WTC11 (cell line): ENCODE measurements at regions not wholly inside any gene's neighbourhood (a gene's known extent, or its start where the extent isn't known, plus 50 kb on each side); places are given as distances from the start of the nearest gene placed in this dataset.
A peak's percentile ranks its signal among the peaks of the same experiment; 100 is the strongest.

ENCODE experiments used
- ATAC-seq: fragments of 200-7000 bp; cut with Tn5 transposase; 2 replicates; pipeline ENCODE4 v1.10.0; 2021; ENCODE audit warnings: mild to moderate bottlenecking, moderate library complexity
- CTCF ChIA-PET: fragments of 300-600 bp; sonication (Branson Sonifier 250); formaldehyde crosslinking; loops from one replicate; lab custom pipeline; 2021; ENCODE audit warnings: antibody characterized with exemption; lab: Charles Lee
- POLR2A ChIA-PET: fragments of 350-600 bp; sonication (Branson Sonifier 250); formaldehyde crosslinking; loops from one replicate; lab custom pipeline; 2021; ENCODE audit warnings: antibody characterized with exemption; lab: Charles Lee
- DNase-seq: peaks from one replicate; pipeline ENCODE4 v3.0.0; 2021; ENCODE audit warnings: low spot score
- H3K27ac Mint-ChIP-seq: 2 replicates; pipeline ENCODE4 v1.8.0; 2021; ENCODE audit warnings: mixed read lengths
- H3K27me3 Mint-ChIP-seq: 2 replicates; pipeline ENCODE4 v1.8.0; 2021; ENCODE audit warnings: low read depth, mild to moderate bottlenecking, moderate library complexity, mixed read lengths
- H3K36me3 Mint-ChIP-seq: 2 replicates; pipeline ENCODE4 v1.8.0; 2021; ENCODE audit warnings: mixed read lengths
- H3K4me1 Mint-ChIP-seq: 2 replicates; pipeline ENCODE4 v1.8.0; 2022; ENCODE audit warnings: mixed read lengths
- H3K4me3 Mint-ChIP-seq: 2 replicates; pipeline ENCODE4 v1.8.0; 2021; ENCODE audit warnings: mild to moderate bottlenecking, moderate library complexity, mixed read lengths
- H3K9me3 Mint-ChIP-seq: 2 replicates; pipeline ENCODE4 v1.8.0; 2021; ENCODE audit warnings: mixed read lengths
- ATF3 ChIP-seq: sonication (generic); formaldehyde crosslinking; conservative IDR thresholded peaks from 2 replicates; pipeline ENCODE4 v1.8.1; 2022; ENCODE audit warnings: mild to moderate bottlenecking, missing genetic modification reagents
- FOXJ3 ChIP-seq: sonication (generic); formaldehyde crosslinking; IDR thresholded peaks from 2 replicates; pipeline ENCODE4 v1.9.0; 2021; ENCODE audit warnings: missing genetic modification reagents, mild to moderate bottlenecking, borderline replicate concordance
- GTF2I ChIP-seq: fragments of 250-450 bp; sonication (Bioruptor Pico); conservative IDR thresholded peaks from 2 replicates; pipeline ENCODE4 v1.4.0; 2021; ENCODE audit warnings: mild to moderate bottlenecking
- IRF2 ChIP-seq: sonication (generic); formaldehyde crosslinking; IDR thresholded peaks from 2 replicates; pipeline ENCODE4 v1.8.0; 2022; ENCODE audit warnings: low read depth, missing genetic modification reagents, borderline replicate concordance
- KAT7 ChIP-seq: sonication (generic); formaldehyde crosslinking; IDR thresholded peaks from 2 replicates; pipeline ENCODE4 v1.8.1; 2023; ENCODE audit warnings: missing genetic modification reagents, mild to moderate bottlenecking, borderline replicate concordance
- NFYB ChIP-seq: sonication (generic); formaldehyde crosslinking; conservative IDR thresholded peaks from 2 replicates; pipeline ENCODE4 v1.8.0; 2022; ENCODE audit warnings: low read depth, missing genetic modification reagents
- SP1 ChIP-seq: sonication (generic); formaldehyde crosslinking; conservative IDR thresholded peaks from 2 replicates; pipeline ENCODE4 v1.8.1; 2022; ENCODE audit warnings: missing genetic modification reagents
- TCF7 ChIP-seq: sonication (generic); formaldehyde crosslinking; IDR thresholded peaks from 2 replicates; pipeline ENCODE4 v1.8.0; 2022; ENCODE audit warnings: mild to moderate bottlenecking, low read depth, missing genetic modification reagents, moderate library complexity
- TP53 ChIP-seq: sonication (generic); formaldehyde crosslinking; IDR thresholded peaks from 2 replicates; pipeline ENCODE4 v1.8.1; 2023; ENCODE audit warnings: mild to moderate bottlenecking, missing genetic modification reagents
- USF1 ChIP-seq: sonication (generic); formaldehyde crosslinking; IDR thresholded peaks from 2 replicates; pipeline ENCODE4 v1.8.0; 2022; ENCODE audit warnings: mild to moderate bottlenecking, missing genetic modification reagents
- ZNF121 ChIP-seq: sonication (generic); formaldehyde crosslinking; IDR thresholded peaks from 2 replicates; pipeline ENCODE4 v1.8.0; 2023; ENCODE audit warnings: missing genetic modification reagents
- ZNF138 ChIP-seq: sonication (generic); formaldehyde crosslinking; conservative IDR thresholded peaks from 2 replicates; pipeline ENCODE4 v1.8.1; 2022; ENCODE audit warnings: mild to moderate bottlenecking, moderate library complexity, missing genetic modification reagents
- ZNF219 ChIP-seq: sonication (generic); formaldehyde crosslinking; IDR thresholded peaks from 2 replicates; pipeline ENCODE4 v1.8.0; 2023; ENCODE audit warnings: missing genetic modification reagents, mild to moderate bottlenecking, borderline replicate concordance
- ZNF263 ChIP-seq: sonication (generic); formaldehyde crosslinking; IDR thresholded peaks from 2 replicates; pipeline ENCODE4 v1.8.1; 2022; ENCODE audit warnings: low read depth, mild to moderate bottlenecking, moderate library complexity, missing genetic modification reagents
- ZNF281 ChIP-seq: sonication (generic); formaldehyde crosslinking; IDR thresholded peaks from 2 replicates; pipeline ENCODE4 v1.8.0; 2023; ENCODE audit warnings: mild to moderate bottlenecking, missing genetic modification reagents
- ZNF396 ChIP-seq: fragments of 250-450 bp; sonication (Bioruptor Pico); IDR thresholded peaks from 2 replicates; pipeline ENCODE4 v1.8.0; 2021; ENCODE audit warnings: mild to moderate bottlenecking, moderate library complexity, borderline replicate concordance
- ZNF425 ChIP-seq: fragments of 250-450 bp; sonication (Bioruptor Pico); conservative IDR thresholded peaks from 2 replicates; pipeline ENCODE4 v1.9.0; 2021; ENCODE audit warnings: mild to moderate bottlenecking
- TF ChIP-seq, protein P1 (sequence below): sonication (generic); formaldehyde crosslinking; IDR thresholded peaks from 2 replicates; pipeline ENCODE4 v1.8.1; 2022; ENCODE audit warnings: low read depth, missing genetic modification reagents, borderline replicate concordance
- TF ChIP-seq, protein P2 (sequence below): sonication (generic); formaldehyde crosslinking; IDR thresholded peaks from 2 replicates; pipeline ENCODE4 v1.8.1; 2023; ENCODE audit warnings: mild to moderate bottlenecking, missing genetic modification reagents
- TF ChIP-seq, protein P3 (sequence below): sonication (generic); formaldehyde crosslinking; conservative IDR thresholded peaks from 2 replicates; pipeline ENCODE4 v1.8.1; 2023; ENCODE audit warnings: mild to moderate bottlenecking, low read depth, missing genetic modification reagents, moderate library complexity

GRCh38 chr1:112219267-112219666 is 176.7 kb upstream of the CTTNBP2NL start (continued):
- TF ChIP-seq USF1 (CRISPR knock-in tag) = no peak

DNA sequence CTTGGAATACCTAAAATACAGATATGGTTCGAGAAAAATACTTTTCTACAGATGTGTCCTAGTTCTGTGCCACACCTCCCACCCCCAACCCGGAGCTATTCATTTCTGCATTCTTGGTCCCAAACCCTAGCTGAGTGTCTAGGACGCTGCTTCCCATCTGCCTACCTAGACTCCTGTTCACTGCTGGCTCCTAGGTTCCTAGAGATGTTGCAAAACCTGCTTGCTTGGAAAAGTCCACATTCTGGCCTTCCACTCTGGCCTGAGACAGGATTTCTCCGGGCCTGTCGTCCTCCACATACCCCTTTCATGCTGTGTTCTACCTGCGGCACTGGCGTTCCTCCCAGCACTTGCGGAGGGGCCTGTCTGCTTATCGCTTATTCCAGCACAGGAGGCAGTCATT is 165.8 kb upstream of the CTTNBP2NL start:
- Mint-ChIP-seq H3K27ac (no peak overlapping the region), H3K27me3 (no peaks in the 10 kb centered on the region), H3K36me3 (peaks cover 15% of the 10 kb centered on the region), H3K4me1 (peaks cover 15% of the 10 kb centered on the region), H3K4me3 (no peak overlapping the region), H3K9me3 (peaks cover 33% of the 10 kb centered on the region)
- CTCF ChIA-PET = no interaction called here
- DNase-seq (no peak), ATAC-seq (no peak)
- TF ChIP-seq, protein P1, sequence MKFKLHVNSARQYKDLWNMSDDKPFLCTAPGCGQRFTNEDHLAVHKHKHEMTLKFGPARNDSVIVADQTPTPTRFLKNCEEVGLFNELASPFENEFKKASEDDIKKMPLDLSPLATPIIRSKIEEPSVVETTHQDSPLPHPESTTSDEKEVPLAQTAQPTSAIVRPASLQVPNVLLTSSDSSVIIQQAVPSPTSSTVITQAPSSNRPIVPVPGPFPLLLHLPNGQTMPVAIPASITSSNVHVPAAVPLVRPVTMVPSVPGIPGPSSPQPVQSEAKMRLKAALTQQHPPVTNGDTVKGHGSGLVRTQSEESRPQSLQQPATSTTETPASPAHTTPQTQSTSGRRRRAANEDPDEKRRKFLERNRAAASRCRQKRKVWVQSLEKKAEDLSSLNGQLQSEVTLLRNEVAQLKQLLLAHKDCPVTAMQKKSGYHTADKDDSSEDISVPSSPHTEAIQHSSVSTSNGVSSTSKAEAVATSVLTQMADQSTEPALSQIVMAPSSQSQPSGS = no peak
- TF ChIP-seq SP1 = no peak
- no peak for TF ChIP-seq ATF3 (CRISPR knock-in tag)
- TF ChIP-seq, protein P2, sequence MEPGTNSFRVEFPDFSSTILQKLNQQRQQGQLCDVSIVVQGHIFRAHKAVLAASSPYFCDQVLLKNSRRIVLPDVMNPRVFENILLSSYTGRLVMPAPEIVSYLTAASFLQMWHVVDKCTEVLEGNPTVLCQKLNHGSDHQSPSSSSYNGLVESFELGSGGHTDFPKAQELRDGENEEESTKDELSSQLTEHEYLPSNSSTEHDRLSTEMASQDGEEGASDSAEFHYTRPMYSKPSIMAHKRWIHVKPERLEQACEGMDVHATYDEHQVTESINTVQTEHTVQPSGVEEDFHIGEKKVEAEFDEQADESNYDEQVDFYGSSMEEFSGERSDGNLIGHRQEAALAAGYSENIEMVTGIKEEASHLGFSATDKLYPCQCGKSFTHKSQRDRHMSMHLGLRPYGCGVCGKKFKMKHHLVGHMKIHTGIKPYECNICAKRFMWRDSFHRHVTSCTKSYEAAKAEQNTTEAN = no peak
- TF ChIP-seq ZNF263 = no peak
- TF ChIP-seq TCF7 (CRISPR knock-in tag) = no peak
- no peak for TF ChIP-seq ZNF281 (CRISPR knock-in tag)
- no peak for TF ChIP-seq NFYB (CRISPR knock-in tag)
- POLR2A ChIA-PET = no interaction called here

DNA sequence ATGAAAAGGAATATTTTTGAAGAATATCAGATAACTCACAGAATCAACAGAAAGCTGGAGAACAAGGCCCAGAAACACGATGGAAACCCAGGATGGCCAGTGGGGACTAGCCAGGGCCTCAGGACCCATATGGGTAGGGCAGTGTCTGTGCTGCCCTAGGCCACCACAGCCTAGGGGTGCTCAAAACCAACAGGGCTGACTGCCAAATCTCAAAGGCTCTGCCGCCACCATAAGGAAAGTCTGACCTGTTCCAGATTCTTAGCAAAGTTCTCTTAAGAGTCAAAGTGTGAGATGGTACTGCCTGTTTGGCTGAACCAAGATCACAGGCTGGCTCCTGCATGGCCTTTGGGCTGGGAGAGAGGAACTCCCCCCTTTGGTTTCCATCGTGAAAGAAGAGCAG is 164.7 kb upstream of the CTTNBP2NL start:
- Mint-ChIP-seq H3K27me3 (no peaks in the 10 kb centered on the region), H3K27ac (no peak overlapping the region), H3K4me1 (peaks cover 15% of the 10 kb centered on the region), H3K4me3 (no peak overlapping the region), H3K36me3 (peaks cover 18% of the 10 kb centered on the region), H3K9me3 (peaks cover 42% of the 10 kb centered on the region)
- CTCF ChIA-PET = interaction anchor here (1.0 kb wide), 1 partner anchor 67 kb away, joined by 3 read pairs; no protein-coding TSS in a partner anchor
- POLR2A ChIA-PET = no interaction called here
- no peak for TF ChIP-seq ZNF121
- TF ChIP-seq FOXJ3 (CRISPR knock-in tag) = no peak
- TF ChIP-seq TP53 (CRISPR knock-in tag) = no peak
- DNase-seq = no peak
- ATAC-seq = no peak; the same call in 1 of the 2 replicates

- Mint-ChIP-seq H3K9me3 (peaks cover 39% of the 10 kb centered on the region), H3K36me3 (peaks cover 20% of the 10 kb centered on the region), H3K4me3 (no peak overlapping the region), H3K4me1 (peaks cover 19% of the 10 kb centered on the region), H3K27ac (no peak overlapping the region), H3K27me3 (no peaks in the 10 kb centered on the region)
- ATAC-seq (peak; percentile 34), DNase-seq (no peak)
- ChIA-PET POLR2A (no interaction called here), CTCF (no interaction called here)
- TF ChIP-seq KAT7 (no peak), ZNF425 (CRISPR knock-in tag) (no peak), ZNF219 (no peak), ZNF396 (CRISPR knock-in tag) (no peak), IRF2 (CRISPR knock-in tag) (no peak), ZNF138 (no peak), NFYB (CRISPR knock-in tag) (no peak), GTF2I (CRISPR knock-in tag) (no peak)
- TF ChIP-seq, protein P3, sequence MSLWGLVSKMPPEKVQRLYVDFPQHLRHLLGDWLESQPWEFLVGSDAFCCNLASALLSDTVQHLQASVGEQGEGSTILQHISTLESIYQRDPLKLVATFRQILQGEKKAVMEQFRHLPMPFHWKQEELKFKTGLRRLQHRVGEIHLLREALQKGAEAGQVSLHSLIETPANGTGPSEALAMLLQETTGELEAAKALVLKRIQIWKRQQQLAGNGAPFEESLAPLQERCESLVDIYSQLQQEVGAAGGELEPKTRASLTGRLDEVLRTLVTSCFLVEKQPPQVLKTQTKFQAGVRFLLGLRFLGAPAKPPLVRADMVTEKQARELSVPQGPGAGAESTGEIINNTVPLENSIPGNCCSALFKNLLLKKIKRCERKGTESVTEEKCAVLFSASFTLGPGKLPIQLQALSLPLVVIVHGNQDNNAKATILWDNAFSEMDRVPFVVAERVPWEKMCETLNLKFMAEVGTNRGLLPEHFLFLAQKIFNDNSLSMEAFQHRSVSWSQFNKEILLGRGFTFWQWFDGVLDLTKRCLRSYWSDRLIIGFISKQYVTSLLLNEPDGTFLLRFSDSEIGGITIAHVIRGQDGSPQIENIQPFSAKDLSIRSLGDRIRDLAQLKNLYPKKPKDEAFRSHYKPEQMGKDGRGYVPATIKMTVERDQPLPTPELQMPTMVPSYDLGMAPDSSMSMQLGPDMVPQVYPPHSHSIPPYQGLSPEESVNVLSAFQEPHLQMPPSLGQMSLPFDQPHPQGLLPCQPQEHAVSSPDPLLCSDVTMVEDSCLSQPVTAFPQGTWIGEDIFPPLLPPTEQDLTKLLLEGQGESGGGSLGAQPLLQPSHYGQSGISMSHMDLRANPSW (CRISPR knock-in tag) = no peak
Measured at GRCh38 chr1:112232848-112233247, 163.2 kb upstream of the CTTNBP2NL start.
